ENCODE measurements at regions not wholly inside any gene's neighbourhood (a gene's known extent, or its start where the extent isn't known, plus 50 kb on each side); places are given as distances from the start of the nearest gene placed in this dataset.
"Not testable (repeated sequence)": the region's sequence is repeated elsewhere in the genome, so short reads cannot be mapped to it uniquely, and the experiment has no call there.

GRCh38 chr10:91002656-91003055 is 81.8 kb upstream of the ANKRD1 start:
- no peak overlapping the region for H3K4me3 ChIP-seq (ENCODE audit: low read depth, low read length)

- not testable (repeated sequence) for H3K4me3 ChIP-seq (ENCODE audit: low read depth, low read length)
Observed at GRCh38 chr10:91003379-91003778, 82.5 kb upstream of the ANKRD1 start.

- not testable (repeated sequence) for H3K4me3 ChIP-seq (ENCODE audit: low read depth, low read length)
Observed at GRCh38 chr10:91005276-91005675, 84.4 kb upstream of the ANKRD1 start.

DNA sequence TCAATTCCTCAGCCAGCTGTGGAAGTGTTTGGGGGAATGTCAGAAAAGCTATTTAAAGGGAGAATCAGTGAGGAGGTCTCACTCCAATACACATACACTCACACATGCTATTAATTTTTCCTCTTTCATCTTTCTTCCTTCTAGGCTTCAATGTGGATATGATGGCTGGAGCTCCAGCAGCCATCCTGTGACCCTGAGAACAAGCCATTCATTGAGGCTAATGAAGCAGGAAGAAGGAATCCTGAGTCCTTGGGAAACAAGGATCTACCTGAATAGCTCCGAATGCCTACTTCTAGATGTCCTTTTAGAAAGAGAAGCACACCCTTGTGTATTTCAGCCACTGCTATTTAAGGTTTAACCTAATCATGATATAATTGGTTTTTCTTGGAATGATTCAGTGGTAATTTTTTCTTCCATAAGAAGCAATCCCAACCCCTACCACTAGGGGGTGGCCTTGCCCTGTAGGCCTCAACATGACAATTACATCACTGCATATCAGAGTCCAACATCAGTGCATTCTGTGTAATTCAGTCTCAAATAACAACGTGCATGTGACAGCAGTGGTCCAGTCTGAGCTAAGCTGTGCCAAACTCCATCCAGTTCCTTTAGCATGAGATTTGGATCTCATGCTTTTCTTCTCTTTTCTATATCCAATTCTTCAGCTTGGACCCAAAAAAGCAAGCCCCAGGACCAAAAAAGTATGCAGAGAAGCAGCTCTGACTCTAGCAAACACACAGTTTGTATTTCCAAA is 85.3 kb upstream of the ANKRD1 start:
- H3K4me3 ChIP-seq (ENCODE audit: low read depth, low read length) = no peak overlapping the region

DNA sequence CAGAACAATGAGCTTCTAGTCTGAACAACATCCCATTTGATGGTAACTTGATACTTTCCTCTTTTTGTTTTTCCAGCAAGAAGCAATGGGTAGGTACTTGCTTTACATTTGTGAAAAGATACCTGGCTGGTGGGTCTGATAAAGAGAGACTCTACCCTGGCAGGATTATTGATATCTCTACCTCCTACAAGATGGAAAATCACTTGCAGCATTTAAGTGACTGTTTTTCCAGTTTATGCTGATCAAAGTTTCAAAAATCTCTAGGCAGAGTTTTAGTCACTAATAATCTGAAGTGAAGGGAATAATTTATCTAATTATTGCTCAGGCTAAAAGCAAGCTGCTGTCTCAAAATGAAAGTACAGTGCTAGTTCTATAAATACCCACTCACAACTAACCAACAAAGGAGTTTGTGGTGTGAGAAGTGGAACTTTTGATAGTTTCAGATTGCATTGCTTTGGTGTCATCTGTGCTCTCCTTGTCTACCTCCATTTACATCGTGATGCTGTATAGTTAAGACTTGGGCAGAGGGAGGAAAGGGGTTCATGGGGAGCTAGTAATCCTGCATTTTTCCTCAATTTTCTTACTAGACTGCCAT is 86.0 kb upstream of the ANKRD1 start:
- no peak overlapping the region for H3K4me3 ChIP-seq (ENCODE audit: low read depth, low read length)

DNA sequence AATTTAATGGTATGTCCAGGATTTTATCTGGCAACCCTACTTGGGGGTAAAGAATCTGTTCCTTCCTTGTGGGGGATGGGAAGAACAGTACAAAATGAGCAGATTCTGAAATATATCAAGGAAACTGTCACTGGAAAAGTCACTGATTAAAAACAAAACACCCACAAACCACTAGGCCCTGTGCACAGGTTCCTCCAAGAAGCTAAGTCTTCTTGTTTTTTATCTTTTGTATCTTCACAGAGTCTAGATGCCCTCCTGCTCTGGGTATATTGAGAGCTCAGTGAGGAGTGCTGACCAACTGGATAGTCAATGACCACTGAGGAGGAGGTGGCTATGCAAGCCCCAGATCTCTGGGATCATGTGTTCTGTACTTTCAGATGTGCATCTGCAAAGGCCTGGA is 86.8 kb upstream of the ANKRD1 start:
- no peak overlapping the region for H3K4me3 ChIP-seq (ENCODE audit: low read depth, low read length)

GRCh38 chr10:91009121-91009520 is 88.2 kb upstream of the ANKRD1 start:
- H3K4me3 ChIP-seq (ENCODE audit: low read depth, low read length) = no peak overlapping the region

- no peak overlapping the region for H3K4me3 ChIP-seq (ENCODE audit: low read depth, low read length)
Observed at GRCh38 chr10:91010952-91011351, 90.1 kb upstream of the ANKRD1 start.

DNA sequence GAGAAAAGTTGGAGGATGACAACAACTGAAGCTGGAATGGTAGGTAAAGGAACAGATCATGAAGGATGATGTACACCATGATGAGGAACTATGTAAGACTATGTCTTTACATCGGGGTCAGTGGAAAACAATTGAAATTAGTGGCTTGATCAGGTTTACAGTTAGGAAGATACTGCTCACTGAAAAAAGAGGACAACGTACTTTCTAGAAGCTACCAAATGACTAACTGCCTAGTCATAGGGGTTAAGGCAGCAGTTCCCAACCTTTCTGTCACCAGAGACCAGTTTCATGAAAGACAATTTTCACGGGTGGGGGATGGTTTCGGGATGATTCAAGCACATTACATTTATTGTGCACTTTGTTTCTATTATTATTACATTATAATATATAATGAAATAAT is 91.6 kb upstream of the ANKRD1 start:
- H3K4me3 ChIP-seq (ENCODE audit: low read depth, low read length) = no peak overlapping the region

DNA sequence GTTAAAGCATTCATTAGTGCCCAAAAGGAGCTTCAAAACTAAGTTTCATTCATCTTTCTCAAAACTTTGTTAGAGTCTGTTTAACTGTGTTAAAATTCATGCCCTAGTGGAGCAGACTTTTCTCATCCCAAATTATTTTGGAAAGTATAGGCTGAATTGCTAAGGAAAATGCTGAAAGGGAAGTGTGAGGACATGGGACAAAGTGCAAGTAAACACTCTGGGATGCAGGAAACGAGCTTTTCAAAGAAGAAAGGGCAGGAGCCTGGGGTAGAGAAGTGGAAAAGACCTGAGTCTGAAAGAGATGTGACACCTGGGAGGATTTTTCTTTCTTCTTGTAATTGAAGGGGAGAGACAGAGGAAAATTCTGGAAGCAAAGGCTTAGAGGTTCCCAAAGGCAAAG is 93.1 kb upstream of the ANKRD1 start:
- no peak overlapping the region for H3K4me3 ChIP-seq (ENCODE audit: low read depth, low read length)

GRCh38 chr10:91017198-91017597 is 96.3 kb upstream of the ANKRD1 start:
- H3K4me3 ChIP-seq (ENCODE audit: low read depth, low read length) = no peak overlapping the region

GRCh38 chr10:91021901-91022300 is 101.0 kb upstream of the ANKRD1 start:
- no peak overlapping the region for H3K4me3 ChIP-seq (ENCODE audit: low read depth, low read length)

- H3K4me3 ChIP-seq (ENCODE audit: low read depth, low read length) = no peak overlapping the region
Observed at GRCh38 chr10:91022390-91022789, 101.5 kb upstream of the ANKRD1 start.

- H3K4me3 ChIP-seq (ENCODE audit: low read depth, low read length) = no peak overlapping the region
Observed at GRCh38 chr10:91022924-91023699, 102.2 kb upstream of the ANKRD1 start.

GRCh38 chr10:91023700-91024398 is 103.0 kb upstream of the ANKRD1 start:
- H3K4me3 ChIP-seq (ENCODE audit: low read depth, low read length) = no peak overlapping the region

- H3K4me3 ChIP-seq (ENCODE audit: low read depth, low read length) = no peak overlapping the region
Observed at GRCh38 chr10:91024541-91024940, 103.7 kb upstream of the ANKRD1 start.

DNA sequence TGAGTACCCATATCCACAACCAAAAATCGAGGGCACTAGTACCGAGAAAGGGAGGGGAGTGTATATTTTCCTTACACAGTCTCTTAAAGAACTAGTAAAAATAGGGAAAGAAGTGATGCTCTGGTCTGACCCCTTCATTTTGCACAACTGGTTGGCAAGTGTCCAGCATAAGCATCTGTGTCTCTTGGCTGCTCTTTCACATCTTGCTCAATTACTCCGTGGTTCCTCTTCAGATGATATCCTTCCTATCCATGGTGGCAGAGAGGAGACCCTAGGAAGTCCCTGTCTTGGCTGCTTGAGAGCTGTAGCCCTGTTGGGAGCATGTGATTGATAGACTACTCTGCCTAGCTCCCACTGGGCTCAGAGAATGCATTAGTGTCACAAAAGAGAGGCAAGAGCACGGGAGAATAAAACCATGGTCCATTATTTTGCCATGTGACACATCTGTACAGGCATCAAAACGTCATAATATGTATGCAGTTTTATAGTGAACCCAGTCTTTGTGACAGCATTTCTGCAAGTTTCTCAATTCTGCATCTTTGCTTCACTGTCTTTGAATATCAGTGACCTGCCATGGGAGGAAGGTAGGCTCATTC is 111.8 kb upstream of the ANKRD1 start:
- H3K4me3 ChIP-seq (ENCODE audit: low read depth, low read length) = no peak overlapping the region

- H3K4me3 ChIP-seq (ENCODE audit: low read depth, low read length) = no peak overlapping the region
Observed at GRCh38 chr10:91033324-91033950, 112.5 kb upstream of the ANKRD1 start.

GRCh38 chr10:91034042-91034441 is 113.2 kb upstream of the ANKRD1 start:
- H3K4me3 ChIP-seq (ENCODE audit: low read depth, low read length) = no peak overlapping the region

DNA sequence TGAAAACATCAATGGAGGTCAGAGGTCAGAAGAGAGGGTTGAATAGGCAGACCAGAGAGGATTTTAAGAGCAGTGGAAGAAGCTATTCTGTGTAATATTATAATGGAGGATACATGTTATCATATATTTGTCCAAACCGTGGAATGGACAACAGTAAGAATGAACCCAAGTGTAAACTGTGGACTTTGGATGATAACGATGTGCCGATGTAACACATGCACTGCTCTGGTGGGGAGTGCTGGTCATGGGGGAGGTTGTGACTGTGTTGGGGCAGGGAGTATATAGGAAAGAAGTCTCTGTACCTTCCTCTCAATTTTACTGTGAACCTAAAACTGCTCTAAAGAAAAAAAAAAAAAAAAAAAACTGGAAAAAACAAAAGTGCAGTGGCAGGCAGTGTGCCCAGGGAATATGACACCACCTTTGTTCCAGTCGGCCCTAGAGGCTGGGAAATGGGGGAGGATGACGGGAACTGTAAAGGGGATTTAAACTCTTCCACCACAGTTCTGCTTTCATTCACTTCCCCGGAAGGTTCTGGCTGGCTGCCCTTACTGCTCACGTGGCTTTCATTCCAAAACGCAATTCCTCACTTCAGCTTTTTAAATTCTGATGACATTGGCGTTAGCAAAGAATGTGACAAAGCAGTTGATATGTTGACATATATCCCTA is 113.7 kb upstream of the ANKRD1 start:
- H3K4me3 ChIP-seq (ENCODE audit: low read depth, low read length) = no peak overlapping the region

Measured in iPS-11a (cell line).